T-helper 2 cell (primary cell): ENCODE measurements at regions not wholly inside any gene's neighbourhood (a gene's known extent, or its start where the extent isn't known, plus 50 kb on each side); places are given as distances from the start of the nearest gene placed in this dataset.

Experiments
- DNase-seq, 5 experiments: peaks; one replicate each; pipeline versions ENCODE4 v3.0.0 to v3.0.0-alpha.2; 2012 to 2022

DNA sequence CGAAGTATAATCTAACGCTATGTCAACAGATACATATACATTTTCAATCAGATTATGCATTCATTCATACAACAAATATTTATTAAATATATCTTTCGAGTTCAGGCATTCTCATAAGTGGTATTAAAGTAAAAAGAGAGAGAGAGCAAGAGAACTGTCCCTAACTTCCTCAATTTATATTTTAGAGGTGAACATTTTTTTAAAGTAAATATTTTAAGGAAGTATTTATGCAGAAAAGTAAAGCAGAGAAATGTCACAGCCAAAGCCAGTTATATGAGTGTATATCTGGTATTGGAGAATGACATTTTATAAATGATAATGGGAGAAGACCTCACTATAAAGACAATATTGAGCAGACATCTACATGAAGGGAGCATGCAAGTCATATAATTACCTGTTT lies 667.3 kb upstream of the CDH9 start:
- no peak for DNase-seq

DNA sequence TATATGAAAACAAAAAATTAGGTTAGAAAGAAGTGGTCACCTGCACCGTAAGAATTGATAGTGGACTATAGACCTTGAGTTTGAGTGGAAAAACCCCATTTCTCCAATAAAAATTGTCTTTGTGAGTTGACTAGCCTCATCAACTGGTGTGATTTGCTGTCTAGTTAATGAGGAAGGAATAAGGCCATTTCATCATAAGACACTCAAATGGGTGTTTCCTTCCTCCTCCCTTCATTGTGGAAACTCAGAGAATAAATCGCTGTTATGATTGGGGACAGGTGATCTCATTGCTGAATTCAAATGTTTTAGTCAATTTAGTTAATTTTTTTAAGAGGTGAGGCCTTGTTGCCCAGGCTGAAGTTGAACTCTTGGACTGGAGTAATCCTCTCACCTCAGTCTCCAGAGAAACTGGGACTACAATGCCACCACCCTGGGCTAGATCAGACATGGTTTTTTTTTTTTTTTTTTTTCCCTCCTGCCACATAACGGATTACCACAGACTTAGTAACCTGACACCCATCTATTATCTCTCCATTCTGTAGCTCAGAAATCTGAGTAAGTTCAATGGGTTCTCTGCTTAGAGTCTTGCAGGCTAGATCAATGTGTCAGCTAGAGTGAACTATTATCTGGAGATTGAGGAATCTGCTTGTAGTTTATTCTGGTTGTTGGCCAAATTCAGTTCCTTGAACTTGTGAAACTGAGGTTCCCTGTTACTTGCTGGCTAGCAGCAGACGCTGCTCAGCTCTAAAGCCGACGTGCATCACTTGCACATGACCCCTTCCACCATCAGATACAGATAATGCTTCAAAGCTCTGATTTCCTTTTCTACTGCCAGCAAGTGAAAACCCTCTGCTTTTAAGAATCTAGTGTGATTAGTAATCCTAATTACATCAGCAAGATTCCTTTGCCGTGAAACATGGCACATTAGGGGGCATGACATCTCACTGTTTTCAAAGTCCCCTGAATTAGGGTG lies 663.8 kb upstream of the CDH9 start:
- DNase-seq: no peak

DNA sequence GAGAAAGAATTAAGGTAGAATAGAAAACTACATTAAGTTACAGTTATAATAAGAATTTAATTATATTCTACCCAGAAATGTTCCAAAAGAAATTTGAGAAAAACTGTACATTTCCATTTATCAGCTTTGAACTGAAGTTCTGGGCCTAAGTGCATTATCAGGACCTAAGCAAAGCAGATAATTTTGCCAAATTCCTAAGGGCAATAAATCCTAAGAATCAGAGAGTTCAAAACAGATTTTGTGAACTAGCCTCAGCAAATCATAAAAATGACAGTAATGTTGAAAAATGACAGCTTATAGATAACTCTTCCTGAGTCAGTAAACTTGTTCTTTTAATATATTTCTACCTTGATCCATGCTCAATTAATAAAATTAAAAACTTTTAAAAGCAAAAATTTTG lies 662.1 kb upstream of the CDH9 start:
- no peak for DNase-seq

DNA sequence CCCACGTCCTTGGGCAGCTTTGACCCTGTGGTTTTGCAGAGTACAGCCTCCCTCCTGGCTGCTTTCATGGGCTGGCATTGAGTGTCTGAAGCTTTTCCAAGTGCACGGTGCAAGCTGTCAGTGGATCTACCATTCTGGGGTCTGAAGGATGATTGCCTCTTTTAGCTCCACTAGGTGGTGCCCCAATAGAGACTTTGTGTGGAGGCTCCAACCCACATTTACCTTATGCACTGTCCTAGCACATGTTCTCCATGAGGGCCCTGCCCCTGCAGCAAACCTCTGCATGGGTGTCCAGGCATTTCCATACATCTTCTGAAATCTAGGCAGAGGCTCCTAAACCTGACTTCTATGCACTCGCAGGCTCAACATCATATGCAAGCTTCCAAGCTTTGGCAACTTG lies 644.2 kb upstream of the CDH9 start:
- DNase-seq: no peak

DNA sequence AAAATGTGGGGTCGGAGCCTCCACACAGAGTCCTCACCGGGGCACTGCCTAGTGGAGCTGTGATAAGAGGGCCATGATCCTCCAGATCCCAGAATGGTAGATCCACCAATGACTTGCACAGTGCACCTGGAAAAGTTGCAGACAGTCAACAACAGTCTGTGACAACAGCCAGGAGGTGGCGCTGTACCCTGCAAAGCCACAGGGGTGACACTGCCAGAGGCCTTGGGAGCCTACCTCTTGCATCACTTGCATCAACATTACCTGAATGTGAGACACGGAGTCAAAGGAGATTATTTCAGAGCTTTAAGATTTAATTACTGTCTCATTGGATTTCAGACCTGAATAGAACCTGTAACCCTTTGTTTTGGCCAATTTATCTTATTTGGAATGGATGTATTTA lies 614.1 kb upstream of the CDH9 start:
- no peak for DNase-seq

DNA sequence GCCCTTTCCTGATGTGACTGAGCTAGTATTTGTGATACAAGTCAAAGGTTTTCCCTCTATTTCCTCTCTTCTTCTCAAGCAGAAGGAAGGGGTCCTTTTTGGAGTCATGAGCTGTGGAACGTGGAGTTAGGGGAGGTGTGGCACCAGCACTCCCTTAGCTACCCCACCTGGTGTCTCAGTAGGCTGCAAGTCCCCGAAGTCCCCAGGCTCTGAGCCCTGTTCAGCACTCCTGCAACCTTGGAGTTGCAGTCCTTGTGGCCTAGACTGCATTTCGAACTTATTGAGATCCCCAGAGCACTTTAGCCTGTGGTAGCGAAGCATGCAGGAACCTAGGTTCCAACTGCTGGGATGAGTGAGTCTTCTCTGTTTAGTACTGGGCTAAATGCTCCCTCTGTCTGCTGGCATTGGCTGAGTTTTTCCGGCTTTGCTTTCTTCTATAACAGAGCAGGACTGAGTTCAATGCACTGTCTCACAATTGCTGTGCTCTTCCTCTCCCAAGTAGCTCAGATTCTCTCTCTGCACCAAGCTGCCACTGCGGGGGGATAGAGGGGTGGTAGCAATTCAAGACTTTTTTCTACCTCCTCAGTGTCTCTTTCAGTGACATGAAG lies 600.7 kb upstream of the CDH9 start:
- no peak for DNase-seq

DNA sequence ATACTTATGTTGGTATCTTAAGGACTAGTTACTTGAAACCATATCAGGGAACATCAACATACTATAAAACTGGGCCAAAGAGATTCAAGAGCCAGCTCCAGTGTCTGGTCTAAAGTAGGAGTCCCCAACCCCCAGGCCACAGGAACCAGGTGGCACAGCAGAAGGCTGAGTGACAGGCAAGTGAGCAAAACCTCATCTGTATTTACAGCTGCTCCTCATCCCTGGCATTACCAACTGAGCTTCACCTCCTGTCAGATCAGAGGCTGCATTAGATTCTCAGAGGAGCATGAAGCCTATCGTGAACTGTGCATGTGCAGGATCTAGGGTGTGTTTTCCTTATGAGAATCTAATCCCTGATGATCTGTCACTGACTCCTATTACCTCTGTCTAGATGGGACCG lies 581.6 kb upstream of the CDH9 start:
- no peak for DNase-seq

DNA sequence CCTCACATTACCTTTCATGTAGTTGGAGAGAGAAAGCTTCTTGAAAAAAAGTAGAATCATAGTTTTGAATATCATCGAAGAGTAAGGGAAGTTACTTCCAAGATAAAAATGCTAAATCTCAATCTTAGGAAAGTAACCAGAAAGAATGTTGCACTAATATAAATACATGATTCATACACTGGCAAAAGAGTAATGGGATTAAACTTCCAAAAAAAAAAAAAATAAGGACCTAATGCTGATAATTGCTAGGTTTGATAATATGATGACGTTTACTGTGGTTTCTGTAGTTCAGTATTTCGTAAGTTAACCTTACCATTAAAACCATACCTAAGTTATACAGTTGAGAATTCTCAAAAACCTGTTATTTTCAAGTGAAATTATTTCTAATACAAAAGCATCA lies 573.8 kb upstream of the CDH9 start:
- no peak for DNase-seq

DNA sequence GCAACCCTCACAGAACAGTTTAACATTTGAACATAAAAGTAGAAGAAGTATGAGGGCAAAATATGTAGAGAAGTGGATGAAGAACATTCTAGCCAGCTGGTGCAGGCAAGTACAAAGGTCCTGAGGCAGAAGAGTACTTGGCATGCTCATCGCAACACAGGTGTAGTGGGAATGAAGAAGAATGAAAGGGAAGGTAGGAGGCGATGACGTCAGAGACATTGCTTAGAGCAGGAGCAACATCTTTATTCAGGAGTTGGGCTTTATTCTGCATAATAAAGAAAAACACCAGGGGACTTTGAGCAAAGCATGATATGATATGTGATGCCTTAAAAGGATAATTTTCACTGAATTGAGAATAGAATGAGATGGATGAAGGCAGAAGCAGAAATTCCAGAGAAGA lies 570.6 kb upstream of the CDH9 start:
- no peak for DNase-seq

DNA sequence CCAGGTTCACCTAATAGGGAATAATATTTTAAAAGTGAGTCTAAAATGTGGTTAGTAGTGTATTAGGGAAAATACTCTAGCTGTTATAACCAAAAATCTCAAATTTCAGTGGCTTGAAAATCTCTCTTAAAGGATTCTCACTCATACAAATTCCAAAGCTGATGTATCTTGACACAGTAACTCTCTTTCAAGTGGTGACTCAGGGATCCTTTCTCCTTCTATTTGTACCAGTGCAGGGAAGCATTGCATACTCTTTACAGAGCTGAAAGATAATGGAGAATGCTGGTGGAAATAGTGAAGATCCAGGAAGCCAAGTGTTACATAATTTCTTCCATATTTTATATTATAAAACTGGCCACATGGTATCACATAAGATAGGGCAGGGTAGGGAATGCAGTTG lies 560.2 kb upstream of the CDH9 start:
- DNase-seq: no peak

DNA sequence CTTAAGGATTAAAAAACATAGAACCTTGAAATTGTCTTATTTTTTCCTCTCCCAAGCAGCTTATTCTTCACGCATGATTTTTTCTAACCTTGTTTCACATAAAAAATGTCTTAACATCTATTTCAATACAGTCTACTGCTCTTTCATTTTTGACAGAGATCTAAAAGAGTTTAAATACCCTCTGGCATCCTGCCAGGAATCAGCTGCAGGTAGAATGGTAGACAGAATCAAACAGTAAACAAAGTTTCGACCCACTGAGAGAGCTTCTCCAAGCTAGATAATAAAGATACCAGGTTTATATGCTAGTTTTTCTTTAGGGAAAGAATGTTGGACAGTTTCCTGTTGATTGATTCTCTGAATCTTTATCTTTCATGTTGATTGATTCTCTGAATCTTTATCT lies 555.8 kb upstream of the CDH9 start:
- DNase-seq: no peak

DNA sequence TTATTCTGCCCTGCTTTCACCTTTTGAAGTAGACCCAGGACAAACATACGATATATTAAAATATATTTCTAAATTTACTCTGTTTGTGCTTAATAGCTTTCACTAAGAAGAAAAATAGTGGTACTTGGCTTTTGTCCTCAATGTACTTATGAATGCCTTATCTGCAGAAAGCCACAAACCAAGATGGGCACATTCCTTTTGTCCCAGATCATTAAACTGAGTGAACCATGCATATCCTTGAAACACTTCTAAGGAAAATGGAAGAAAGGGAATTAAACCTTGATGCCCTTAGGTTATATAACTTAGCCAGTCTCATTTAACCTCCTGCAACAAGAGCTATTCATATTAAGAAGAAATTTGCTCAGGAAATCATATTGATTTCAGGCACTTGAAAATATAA lies 553.8 kb upstream of the CDH9 start:
- no peak for DNase-seq

DNA sequence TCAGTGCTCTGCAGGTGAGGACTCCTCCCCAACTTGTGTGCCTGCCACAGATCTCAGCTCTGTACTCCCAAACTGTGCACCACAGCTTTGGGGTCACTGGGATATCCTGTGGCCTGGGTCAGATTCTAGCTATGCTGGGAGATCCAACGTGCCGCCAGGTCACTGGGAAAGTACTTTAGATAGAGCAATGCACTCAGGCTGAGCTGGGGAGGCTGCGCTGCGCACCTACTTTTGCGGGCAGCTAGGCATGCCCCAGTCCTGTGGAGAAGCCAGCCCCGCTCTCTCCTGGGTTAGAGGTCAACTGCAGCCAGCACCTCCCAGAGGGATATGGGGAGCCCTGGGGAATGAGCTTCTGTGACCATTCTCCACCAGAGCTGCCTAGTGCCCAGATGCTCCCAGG lies 552.1 kb upstream of the CDH9 start:
- no peak for DNase-seq

DNA sequence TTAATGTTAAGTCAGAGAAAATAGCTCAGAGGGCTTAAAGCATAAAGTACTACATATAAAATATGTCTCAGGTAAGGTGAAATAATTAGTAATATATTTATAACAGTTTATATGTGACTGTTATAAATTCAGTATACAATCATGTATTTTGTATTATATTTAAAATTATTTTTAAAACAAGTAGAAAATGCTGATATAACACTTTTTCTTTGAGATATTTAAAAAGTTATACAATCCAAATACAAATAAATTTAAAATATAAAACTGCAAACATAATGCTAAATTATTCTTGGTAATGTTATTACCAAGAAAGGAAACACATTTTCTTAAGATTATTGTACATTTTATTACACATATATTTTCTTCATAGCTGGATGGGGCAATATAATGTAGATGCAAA lies 539.9 kb upstream of the CDH9 start:
- DNase-seq: no peak

DNA sequence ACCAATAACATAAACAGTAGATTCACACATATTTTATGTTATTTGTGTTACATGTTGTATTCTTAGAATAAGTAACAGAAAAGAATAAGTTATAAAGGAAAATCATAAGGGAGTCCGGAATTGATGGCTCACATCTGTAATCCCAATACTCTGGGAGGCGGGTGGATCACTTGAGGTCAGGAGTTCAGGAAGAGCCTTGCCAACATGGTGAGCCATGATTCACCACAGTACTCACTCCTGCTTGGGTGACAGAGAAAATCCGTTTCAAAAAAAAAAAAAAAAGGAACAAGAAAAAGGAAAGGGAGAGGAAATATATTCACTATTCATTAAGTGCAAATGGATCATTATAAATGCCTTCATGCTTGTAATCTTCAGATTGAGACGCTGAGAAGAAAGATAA lies 533.3 kb upstream of the CDH9 start:
- DNase-seq: no peak

DNA sequence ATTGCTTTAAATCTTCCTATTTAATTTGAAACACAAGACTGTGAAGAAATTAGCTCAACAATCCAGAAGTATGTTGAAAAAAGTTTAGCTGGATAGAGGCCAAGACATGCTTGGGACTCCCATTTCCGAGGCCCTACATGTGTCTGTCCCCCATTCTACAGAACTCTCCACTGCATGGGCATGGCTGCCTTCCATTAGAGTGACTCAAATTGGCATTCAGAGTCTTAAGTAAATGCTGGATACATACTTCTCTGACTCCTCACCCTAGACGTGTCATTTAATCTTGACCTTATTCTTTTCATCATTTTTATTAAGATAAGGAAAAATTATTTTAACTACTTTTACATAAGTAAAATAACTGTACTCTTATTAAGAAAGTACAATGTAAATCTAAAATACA lies 530.4 kb upstream of the CDH9 start:
- DNase-seq: no peak

DNA sequence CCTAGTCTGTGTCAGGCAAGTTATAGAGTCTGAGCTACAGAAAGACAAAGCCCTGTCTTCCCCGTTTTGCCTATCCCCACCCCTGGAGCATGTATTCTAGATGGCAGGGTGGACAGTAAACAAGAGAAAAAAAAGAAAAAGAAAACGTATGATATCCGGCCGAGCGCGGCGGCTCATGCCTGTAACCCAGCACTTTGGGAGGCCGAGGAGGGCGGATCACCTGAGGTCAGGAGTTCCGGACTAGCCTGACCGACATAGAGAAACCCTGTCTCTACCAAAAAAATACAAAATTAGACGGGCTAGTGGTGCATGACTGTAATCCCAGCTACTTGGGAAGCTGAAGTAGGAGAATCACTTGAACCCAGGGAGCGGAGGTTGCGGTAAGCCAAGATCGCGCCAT lies 523.0 kb upstream of the CDH9 start:
- DNase-seq: no peak

DNA sequence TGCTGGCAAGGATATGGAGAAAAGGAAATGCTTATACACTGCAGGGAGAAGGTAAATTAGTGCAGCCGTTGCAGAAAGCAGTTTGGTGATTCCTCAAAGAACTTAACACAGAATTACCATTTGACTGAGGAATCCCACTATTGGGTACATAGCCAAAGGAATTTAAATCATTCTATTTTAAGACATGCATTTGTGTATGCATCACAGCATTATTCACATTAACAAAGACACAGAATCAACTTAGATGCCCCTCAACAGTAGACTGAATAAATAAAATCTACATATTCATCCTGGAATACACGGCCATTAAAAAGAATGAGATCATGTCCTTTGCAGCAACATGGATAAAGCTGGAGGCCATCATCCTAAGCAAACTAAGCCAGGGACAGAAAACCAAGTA lies 510.1 kb upstream of the CDH9 start:
- no peak for DNase-seq

DNA sequence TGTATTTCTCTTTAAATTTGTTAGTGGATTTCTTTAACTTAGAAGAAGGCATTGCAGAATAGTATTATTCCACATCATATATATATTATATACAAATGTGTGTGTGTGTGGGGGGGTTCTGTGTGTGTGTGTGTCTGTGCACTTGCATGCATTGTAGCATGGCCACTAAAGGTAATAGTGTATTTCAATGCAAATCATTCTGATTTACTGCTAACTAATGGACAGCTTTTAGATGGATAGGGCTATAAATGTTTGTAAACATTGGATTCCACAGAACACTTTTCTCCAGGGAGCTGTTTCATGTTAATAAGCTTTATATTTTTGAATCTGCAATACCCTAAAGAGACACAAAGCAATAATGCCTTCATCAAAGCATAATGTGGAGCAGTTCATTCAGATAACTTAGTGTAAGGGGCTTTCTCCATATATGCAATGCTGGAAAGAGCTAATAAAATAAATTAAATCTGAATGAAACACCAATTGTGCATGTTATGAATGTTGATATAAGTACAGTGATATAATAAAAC lies 496.7 kb upstream of the CDH9 start:
- no peak for DNase-seq

DNA sequence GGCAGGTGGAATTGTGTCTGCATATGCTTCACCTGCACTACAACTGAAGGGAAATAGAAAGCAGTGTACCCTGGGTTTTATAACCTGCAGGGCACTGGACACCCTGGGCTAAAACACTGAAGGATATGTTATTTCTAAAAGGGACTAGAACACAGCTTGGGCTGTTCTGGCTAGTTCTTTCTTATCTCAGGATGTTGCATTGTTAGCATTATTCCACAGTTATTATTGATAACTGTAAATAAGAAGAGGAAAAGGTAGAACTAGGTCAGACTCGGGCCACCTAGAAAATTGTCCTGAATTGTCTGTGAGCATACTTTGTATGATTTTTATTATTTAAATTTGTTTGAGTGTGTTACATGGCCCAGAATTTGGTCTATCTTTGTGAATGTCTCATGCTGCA lies 493.9 kb upstream of the CDH9 start:
- no peak for DNase-seq

DNA sequence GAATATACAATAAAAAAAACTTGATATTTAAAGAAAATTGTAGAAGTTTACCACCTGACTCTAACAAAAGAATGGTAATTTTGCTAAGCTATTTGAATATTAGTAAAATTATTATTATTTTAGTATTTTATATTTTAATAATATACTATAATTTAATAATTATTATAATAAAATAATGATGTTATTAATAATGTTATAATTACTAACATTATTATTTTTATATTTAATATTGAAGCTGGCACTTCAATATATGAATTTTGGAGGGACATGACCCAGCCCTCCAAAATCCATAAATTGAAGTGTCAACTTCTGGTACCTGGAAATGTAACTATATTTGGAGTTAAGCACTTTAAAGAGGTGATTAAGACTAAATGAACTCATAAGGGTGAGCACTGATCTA lies 486.1 kb upstream of the CDH9 start:
- no peak for DNase-seq

DNA sequence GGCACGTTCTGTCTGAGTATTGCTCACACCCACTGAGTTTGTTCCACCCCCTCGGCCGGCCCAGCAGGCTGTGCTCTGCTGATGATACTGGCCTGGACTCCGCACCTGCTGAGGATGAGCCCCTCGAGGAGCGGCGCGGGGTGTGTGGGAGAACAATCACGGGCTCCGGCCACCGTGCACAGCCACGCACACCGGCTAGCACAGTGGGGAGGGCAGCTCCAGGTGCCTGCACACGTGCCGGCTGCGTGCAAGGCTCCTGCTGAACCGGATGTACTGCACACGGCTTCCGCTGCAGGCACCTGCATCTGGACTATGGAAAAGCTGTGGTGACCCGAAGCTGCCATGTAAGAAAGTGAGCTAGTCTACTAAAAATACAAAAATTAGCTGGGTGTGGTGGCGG lies 485.2 kb upstream of the CDH9 start:
- no peak for DNase-seq

DNA sequence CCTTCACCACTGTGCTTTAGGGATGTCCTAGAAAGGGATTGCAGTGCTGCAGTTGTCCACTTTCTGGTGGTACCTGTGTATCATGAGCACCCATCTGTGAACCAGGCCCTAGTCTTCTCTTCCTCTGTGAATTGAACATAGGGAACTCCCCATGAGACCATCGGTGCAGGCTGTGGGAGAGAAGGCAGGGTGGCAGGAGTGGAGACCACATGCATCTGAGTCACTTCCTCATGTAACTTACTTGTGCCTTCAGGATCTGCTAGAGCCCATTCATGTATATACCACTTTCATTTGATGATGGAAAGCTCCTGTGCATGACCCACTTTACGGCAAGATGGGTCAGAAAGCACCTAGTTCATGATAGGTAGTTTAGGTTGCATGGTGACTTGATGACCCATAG lies 478.1 kb upstream of the CDH9 start:
- no peak for DNase-seq

DNA sequence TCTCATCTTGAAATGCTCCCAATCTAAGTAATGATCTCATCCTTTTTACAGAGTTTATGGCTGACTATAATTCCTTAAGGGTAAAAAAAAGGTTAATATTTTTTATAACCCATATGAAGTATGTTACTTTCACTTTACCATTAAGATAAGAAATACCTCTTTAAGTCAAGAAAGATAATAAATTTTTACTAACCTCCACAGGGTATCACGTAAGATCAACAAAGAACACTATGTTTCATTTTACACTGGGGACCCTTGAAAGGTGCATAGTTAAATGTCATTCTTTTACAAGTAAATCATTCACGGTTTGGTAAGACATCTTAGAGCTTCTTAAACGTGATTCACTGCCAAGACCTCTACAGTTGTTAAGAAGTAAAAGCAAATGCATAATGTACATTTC lies 472.7 kb upstream of the CDH9 start:
- no peak for DNase-seq
